SK-N-MC (cell line): ENCODE measurements at regions not wholly inside any gene's neighbourhood (a gene's known extent, or its start where the extent isn't known, plus 50 kb on each side); places are given as distances from the start of the nearest gene placed in this dataset.
"Not testable (repeated sequence)": the region's sequence is repeated elsewhere in the genome, so short reads cannot be mapped to it uniquely, and the experiment has no call there.

ENCODE experiments used
- DNase-seq: peaks from one replicate; pipeline ENCODE4 v3.0.0-alpha.2; 2011; ENCODE audit warnings: low read depth, low spot score
- H3K27ac ChIP-seq: fragments of 200-600 bp; sonication (generic); 2 replicates; pipeline ENCODE4 v1.5.1; 2016; ENCODE audit warnings: mixed run types
- H3K36me3 ChIP-seq: fragments of 200-600 bp; sonication (generic); 2 replicates; pipeline ENCODE4 v1.6.1; 2017; ENCODE audit warnings: antibody characterized with exemption, low read length, mixed read lengths; ENCODE audit not compliant: insufficient read depth
- H3K4me3 ChIP-seq: fragments of 200-600 bp; sonication (generic); 2 replicates; pipeline ENCODE4 v1.5.1; 2016
- H3K9ac ChIP-seq: fragments of 200-600 bp; sonication (generic); 2 replicates; pipeline ENCODE4 v1.8.0; 2017; ENCODE audit warnings: mixed run types, mixed read lengths; ENCODE audit not compliant: insufficient read length
- H3K9me3 ChIP-seq: fragments of 200-600 bp; sonication (generic); 2 replicates; pipeline ENCODE4 v1.6.1; 2017; ENCODE audit warnings: low read depth, mild to moderate bottlenecking, antibody characterized with exemption, low read length, moderate library complexity, mixed read lengths

GRCh38 chr2:91564700-91565099, 2873.2 kb downstream of the RPIA start:
- H3K9me3 ChIP-seq, DNase-seq, H3K27ac ChIP-seq, H3K9ac ChIP-seq, H3K4me3 ChIP-seq, H3K36me3 ChIP-seq: not testable (repeated sequence)

- not testable (repeated sequence) for H3K27ac ChIP-seq, H3K36me3 ChIP-seq, DNase-seq
These were observed 2874.4 kb downstream of the RPIA start for GRCh38 chr2:91565689-91566430.

GRCh38 chr2:91566611-91567010, 2875.1 kb downstream of the RPIA start:
- DNase-seq, H3K27ac ChIP-seq, H3K9me3 ChIP-seq, H3K9ac ChIP-seq, H3K4me3 ChIP-seq, H3K36me3 ChIP-seq: not testable (repeated sequence)

More at GRCh38 chr2:91565689-91566430, 2874.4 kb downstream of the RPIA start:
- H3K9me3 ChIP-seq, H3K9ac ChIP-seq, H3K4me3 ChIP-seq: not testable (repeated sequence)

GRCh38 chr2:91567546-91568335, 2876.3 kb downstream of the RPIA start:
- H3K27ac ChIP-seq, H3K4me3 ChIP-seq, H3K9me3 ChIP-seq, H3K9ac ChIP-seq, DNase-seq, H3K36me3 ChIP-seq: not testable (repeated sequence)

GRCh38 chr2:91568391-91569338, 2877.2 kb downstream of the RPIA start:
- H3K4me3 ChIP-seq, H3K36me3 ChIP-seq, H3K9me3 ChIP-seq, H3K9ac ChIP-seq, H3K27ac ChIP-seq, DNase-seq: not testable (repeated sequence)

GRCh38 chr2:91571239-91571923, 2879.9 kb downstream of the RPIA start:
- H3K36me3 ChIP-seq, H3K9me3 ChIP-seq, H3K9ac ChIP-seq, H3K4me3 ChIP-seq, H3K27ac ChIP-seq, DNase-seq: not testable (repeated sequence)

GRCh38 chr2:91573018-91573417, 2881.5 kb downstream of the RPIA start:
- not testable (repeated sequence) for H3K4me3 ChIP-seq, H3K9ac ChIP-seq, DNase-seq, H3K36me3 ChIP-seq, H3K27ac ChIP-seq, H3K9me3 ChIP-seq

GRCh38 chr2:91573755-91574154, 2882.3 kb downstream of the RPIA start:
- not testable (repeated sequence) for H3K27ac ChIP-seq, H3K4me3 ChIP-seq, DNase-seq, H3K9ac ChIP-seq, H3K9me3 ChIP-seq, H3K36me3 ChIP-seq

GRCh38 chr2:91574255-91574654, 2882.8 kb downstream of the RPIA start:
- H3K9ac ChIP-seq, H3K27ac ChIP-seq, DNase-seq, H3K9me3 ChIP-seq, H3K36me3 ChIP-seq, H3K4me3 ChIP-seq: not testable (repeated sequence)

- not testable (repeated sequence) for H3K27ac ChIP-seq, H3K9ac ChIP-seq, H3K9me3 ChIP-seq, H3K36me3 ChIP-seq, H3K4me3 ChIP-seq, DNase-seq
These were observed 2884.2 kb downstream of the RPIA start for GRCh38 chr2:91575701-91576100.

GRCh38 chr2:91577406-91577805, 2885.9 kb downstream of the RPIA start:
- not testable (repeated sequence) for H3K9ac ChIP-seq

GRCh38 chr2:91578678-91579077, 2887.2 kb downstream of the RPIA start:
- DNase-seq, H3K9me3 ChIP-seq, H3K36me3 ChIP-seq, H3K27ac ChIP-seq, H3K9ac ChIP-seq, H3K4me3 ChIP-seq: not testable (repeated sequence)

More at GRCh38 chr2:91577406-91577805, 2885.9 kb downstream of the RPIA start:
- not testable (repeated sequence) for DNase-seq, H3K9me3 ChIP-seq, H3K36me3 ChIP-seq, H3K4me3 ChIP-seq, H3K27ac ChIP-seq

GRCh38 chr2:91579555-91579954, 2888.1 kb downstream of the RPIA start:
- not testable (repeated sequence) for H3K4me3 ChIP-seq, H3K36me3 ChIP-seq, H3K9me3 ChIP-seq, H3K27ac ChIP-seq, H3K9ac ChIP-seq, DNase-seq
